Transverse colon (tissue), 4 donors: ENCODE measurements at regions not wholly inside any gene's neighbourhood (a gene's known extent, or its start where the extent isn't known, plus 50 kb on each side); places are given as distances from the start of the nearest gene placed in this dataset.

Experiments used
- DNase-seq: peaks from one replicate; pipeline ENCODE4 v3.0.0-alpha.2; 2019
- H3K27ac ChIP-seq, 4 donors: fragments of 200-600 bp; sonication (generic); 2 replicates each; pipeline ENCODE4 v1.5.1; 2016 to 2018; ENCODE audit warnings: inconsistent platforms in 4 of 4
- H3K27me3 ChIP-seq: fragments of 200-600 bp; sonication (generic); 2 replicates; pipeline ENCODE4 v1.5.1; 2017; ENCODE audit warnings: inconsistent platforms
- H3K36me3 ChIP-seq, 4 donors: fragments of 200-600 bp; sonication (generic); 2 replicates each; pipeline ENCODE4 v1.5.1; 2017 to 2019; ENCODE audit warnings: inconsistent platforms in 4 of 4
- H3K4me1 ChIP-seq, 4 donors: fragments of 200-600 bp; sonication (generic); 2 replicates each; pipeline ENCODE4 v1.5.1; 2017 to 2020; ENCODE audit warnings: inconsistent platforms in 4 of 4
- H3K4me3 ChIP-seq, 4 donors: fragments of 200-600 bp; sonication (generic); 1 replicate in 1 of 4; 2 replicates in 3 of 4; pipeline versions ENCODE4 v1.5.1 to v1.6.1; 2017 to 2019; ENCODE audit warnings: inconsistent platforms in 4 of 4
- H3K9me3 ChIP-seq, 2 donors: fragments of 200-600 bp; sonication (generic); 2 replicates each; pipeline ENCODE4 v1.5.1; 2017 to 2019; ENCODE audit warnings: inconsistent platforms in 2 of 2
- CTCF ChIP-seq, 5 experiments: fragments of 200-600 bp in 3 of 5; fragments of 450-650 bp in 2 of 5; sonication (generic) in 3 of 5; IDR thresholded peaks; 1 replicate in 2 of 5; 2 replicates in 3 of 5; pipeline ENCODE4 v1.5.1; 2016 to 2017; ENCODE audit warnings: antibody characterized with exemption in 5 of 5, inconsistent platforms in 3 of 5, mild to moderate bottlenecking in 2 of 5, moderate library complexity in 1 of 5
- EP300 ChIP-seq: sonication (generic); formaldehyde crosslinking; IDR thresholded peaks from one replicate; pipeline ENCODE4 v1.6.1; 2017; ENCODE audit warnings: antibody characterized with exemption, low read depth
- POLR2A ChIP-seq: fragments of 450-650 bp; IDR thresholded peaks from one replicate; pipeline ENCODE4 v1.6.1; 2016; ENCODE audit warnings: antibody characterized with exemption, mild to moderate bottlenecking, moderate library complexity
- POLR2AphosphoS5 ChIP-seq, 3 donors: sonication (generic); formaldehyde crosslinking; IDR thresholded peaks; one replicate each; pipeline ENCODE4 v1.6.1; 2016; ENCODE audit warnings: antibody characterized with exemption in 3 of 3
- WGBS, 2 donors: methylation state at CpG; one replicate each; pipeline ENCODE4 v1.1.5; 2018; ENCODE audit warnings: low coverage in 1 of 2; 5-methylcytosine and 5-hydroxymethylcytosine counted together
- in situ Hi-C, 4 donors: fragments of 200-750 bp; cut with MboI; loops; one replicate each; pipeline versions ENCODE4 v1.15.0 to v1.15.1; 2017; ENCODE audit warnings: low sequenced_read_pairs in 3 of 4, low pct_ligation_motif_present in 1 of 4, low pct_unique_long_range_greater_than_20kb in 1 of 4
- intact Hi-C: fragments of 100-400 bp; cut with DNase I; formaldehyde crosslinking; loops from one replicate; pipeline ENCODE4 v1.15.1; 2023; ENCODE audit warnings: low total_unique reads

GRCh38 chr10:107546986-107547385 is 382.5 kb upstream of the SORCS1 start:
- Histone ChIP-seq H3K4me1 (no peaks in the 10 kb centered on the region), H3K4me3 (no peak overlapping the region), H3K27ac (no peak overlapping the region), H3K9me3 (peaks cover 0 to 2% of the 10 kb centered on the region in 2 donors), H3K36me3 (no peaks in the 10 kb centered on the region), H3K27me3 (no peaks in the 10 kb centered on the region)
- intact Hi-C loops (no loop called here), in situ Hi-C loops (no loop called here)
- DNase-seq = no peak
- WGBS, 2 donors = 84 to 86% methylated on average over 1 to 5 of the region's 5 CpGs
- no peak for TF ChIP-seq EP300

- no peak overlapping the region for H3K27ac ChIP-seq
- intact Hi-C loops (no loop called here), in situ Hi-C loops (no loop called here)
- H3K27me3 ChIP-seq = no peaks in the 10 kb centered on the region
- DNase-seq = no peak
- H3K4me3 ChIP-seq = no peak overlapping the region
- H3K9me3 ChIP-seq = peaks cover 0 to 2% of the 10 kb centered on the region in 2 donors
- TF ChIP-seq POLR2AphosphoS5 (IDR thresholded peaks at IDR 0.05) (no peak), CTCF (IDR thresholded peaks at IDR 0.05) (no peak), EP300 (no peak), POLR2A (no peak)
- H3K4me1 ChIP-seq = no peaks in the 10 kb centered on the region
- 33 to 43% methylated on average over 1 of the region's 1 CpG for WGBS, 2 donors
- H3K36me3 ChIP-seq = no peaks in the 10 kb centered on the region
These were observed 381.8 kb upstream of the SORCS1 start for GRCh38 chr10:107546284-107546683.

- in situ Hi-C loops = no loop called here
- no peaks in the 10 kb centered on the region for H3K4me1 ChIP-seq
- H3K27ac ChIP-seq = no peak overlapping the region
- H3K4me3 ChIP-seq = no peak overlapping the region
- TF ChIP-seq EP300 (no peak), CTCF (IDR thresholded peaks at IDR 0.05) (no peak), POLR2A (no peak), POLR2AphosphoS5 (IDR thresholded peaks at IDR 0.05) (no peak)
- intact Hi-C loops = no loop called here
- peaks cover 0 to 2% of the 10 kb centered on the region in 2 donors for H3K9me3 ChIP-seq
- no peak for DNase-seq
- no peaks in the 10 kb centered on the region for H3K36me3 ChIP-seq
- no peaks in the 10 kb centered on the region for H3K27me3 ChIP-seq
- WGBS, 2 donors = 94% methylated on average over 18 of the region's 18 CpGs; no CpG with 5 or more reads in 1 of the 2 donors
These were observed 381.2 kb upstream of the SORCS1 start for GRCh38 chr10:107545717-107546116.

GRCh38 chr10:107544706-107545520 is 380.4 kb upstream of the SORCS1 start:
- H3K27ac ChIP-seq = no peak overlapping the region
- no peaks in the 10 kb centered on the region for H3K9me3 ChIP-seq
- intact Hi-C loops = no loop called here
- in situ Hi-C loops = no loop called here
- no peaks in the 10 kb centered on the region for H3K36me3 ChIP-seq
- TF ChIP-seq POLR2A = no peak
- TF ChIP-seq CTCF (IDR thresholded peaks at IDR 0.05) = no peak
- TF ChIP-seq EP300 = no peak
- no peak for TF ChIP-seq POLR2AphosphoS5 (IDR thresholded peaks at IDR 0.05)
- H3K27me3 ChIP-seq = no peaks in the 10 kb centered on the region
- WGBS, 2 donors = 89% methylated on average over 14 of the region's 14 CpGs; no CpG with 5 or more reads in 1 of the 2 donors
- no peaks in the 10 kb centered on the region for H3K4me1 ChIP-seq
- no peak overlapping the region for H3K4me3 ChIP-seq
- no peak for DNase-seq
